Ishikawa (cell line): ENCODE measurements at regions not wholly inside any gene's neighbourhood (a gene's known extent, or its start where the extent isn't known, plus 50 kb on each side); places are given as distances from the start of the nearest gene placed in this dataset.

Experiments used
- CEBPB ChIP-seq: IDR thresholded peaks from 2 replicates; pipeline ENCODE4 v1.6.1; 2012
- EGR1 ChIP-seq: IDR thresholded peaks from 2 replicates; pipeline ENCODE4 v1.6.1; 2012
- EP300 ChIP-seq: IDR thresholded peaks from 2 replicates; pipeline ENCODE4 v1.6.1; 2012; ENCODE audit warnings: borderline replicate concordance
- FOXM1 ChIP-seq: IDR thresholded peaks from 2 replicates; pipeline ENCODE4 v1.6.1; 2012; ENCODE audit warnings: low read depth, borderline replicate concordance
- NFIC ChIP-seq: IDR thresholded peaks from 2 replicates; pipeline ENCODE4 v1.6.1; 2012
- RAD21 ChIP-seq: IDR thresholded peaks from 2 replicates; pipeline ENCODE4 v1.6.1; 2012; ENCODE audit warnings: low read depth
- TAF1 ChIP-seq: IDR thresholded peaks from 2 replicates; pipeline ENCODE4 v1.6.1; 2012; ENCODE audit warnings: low read depth, mild to moderate bottlenecking
- TCF12 ChIP-seq: IDR thresholded peaks from 2 replicates; pipeline ENCODE4 v1.6.1; 2012; ENCODE audit warnings: low read depth
- TEAD4 ChIP-seq: IDR thresholded peaks from 2 replicates; pipeline ENCODE4 v1.6.1; 2012
- USF1 ChIP-seq: IDR thresholded peaks from 2 replicates; pipeline ENCODE4 v1.6.1; 2012
- YY1 ChIP-seq: IDR thresholded peaks from 2 replicates; pipeline ENCODE4 v1.6.1; 2012; ENCODE audit warnings: low read depth
- ZBTB7A ChIP-seq: IDR thresholded peaks from 2 replicates; pipeline ENCODE4 v1.6.1; 2012; ENCODE audit warnings: low read depth
- TF ChIP-seq, protein P1 (sequence below): IDR thresholded peaks from 2 replicates; pipeline ENCODE4 v1.6.1; 2012; ENCODE audit warnings: low read depth, mild to moderate bottlenecking

GRCh38 chr3:159482994-159483367 lies 505.7 kb upstream of the IL12A start:
- TF ChIP-seq TAF1 (no peak), YY1 (no peak), NFIC (no peak), RAD21 (no peak), EP300 (no peak), USF1 (no peak), CEBPB (no peak), EGR1 (no peak), TCF12 (no peak), TEAD4 (no peak), ZBTB7A (no peak), FOXM1 (no peak)
- TF ChIP-seq, protein P1, sequence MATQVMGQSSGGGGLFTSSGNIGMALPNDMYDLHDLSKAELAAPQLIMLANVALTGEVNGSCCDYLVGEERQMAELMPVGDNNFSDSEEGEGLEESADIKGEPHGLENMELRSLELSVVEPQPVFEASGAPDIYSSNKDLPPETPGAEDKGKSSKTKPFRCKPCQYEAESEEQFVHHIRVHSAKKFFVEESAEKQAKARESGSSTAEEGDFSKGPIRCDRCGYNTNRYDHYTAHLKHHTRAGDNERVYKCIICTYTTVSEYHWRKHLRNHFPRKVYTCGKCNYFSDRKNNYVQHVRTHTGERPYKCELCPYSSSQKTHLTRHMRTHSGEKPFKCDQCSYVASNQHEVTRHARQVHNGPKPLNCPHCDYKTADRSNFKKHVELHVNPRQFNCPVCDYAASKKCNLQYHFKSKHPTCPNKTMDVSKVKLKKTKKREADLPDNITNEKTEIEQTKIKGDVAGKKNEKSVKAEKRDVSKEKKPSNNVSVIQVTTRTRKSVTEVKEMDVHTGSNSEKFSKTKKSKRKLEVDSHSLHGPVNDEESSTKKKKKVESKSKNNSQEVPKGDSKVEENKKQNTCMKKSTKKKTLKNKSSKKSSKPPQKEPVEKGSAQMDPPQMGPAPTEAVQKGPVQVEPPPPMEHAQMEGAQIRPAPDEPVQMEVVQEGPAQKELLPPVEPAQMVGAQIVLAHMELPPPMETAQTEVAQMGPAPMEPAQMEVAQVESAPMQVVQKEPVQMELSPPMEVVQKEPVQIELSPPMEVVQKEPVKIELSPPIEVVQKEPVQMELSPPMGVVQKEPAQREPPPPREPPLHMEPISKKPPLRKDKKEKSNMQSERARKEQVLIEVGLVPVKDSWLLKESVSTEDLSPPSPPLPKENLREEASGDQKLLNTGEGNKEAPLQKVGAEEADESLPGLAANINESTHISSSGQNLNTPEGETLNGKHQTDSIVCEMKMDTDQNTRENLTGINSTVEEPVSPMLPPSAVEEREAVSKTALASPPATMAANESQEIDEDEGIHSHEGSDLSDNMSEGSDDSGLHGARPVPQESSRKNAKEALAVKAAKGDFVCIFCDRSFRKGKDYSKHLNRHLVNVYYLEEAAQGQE, result no peak
